ENCODE measurements at regions not wholly inside any gene's neighbourhood (a gene's known extent, or its start where the extent isn't known, plus 50 kb on each side); places are given as distances from the start of the nearest gene placed in this dataset.

DNA sequence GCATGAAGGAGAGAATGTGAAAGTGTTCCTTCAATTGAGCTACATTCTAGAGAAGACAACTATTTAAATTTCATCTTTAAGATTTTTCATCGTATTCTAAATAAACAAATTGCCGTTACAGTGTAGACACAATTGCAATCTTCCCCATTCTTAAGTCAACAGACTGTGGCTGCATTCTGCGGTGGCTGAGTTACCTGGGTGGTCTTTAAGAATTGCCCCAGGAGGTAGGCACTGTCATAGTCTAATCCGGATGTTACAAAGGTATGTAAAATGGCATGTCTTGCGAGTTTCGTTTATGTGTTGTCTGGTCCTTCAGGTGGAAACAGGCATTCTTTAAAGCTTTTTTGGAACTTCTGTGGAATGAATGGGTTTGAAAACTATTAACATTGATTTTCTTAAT lies 586.1 kb upstream of the PITX2 start (continued):
- TF ChIP-seq HCFC1 (IDR thresholded peaks at IDR 0.05; ENCODE audit: low read length) (no peak), ZNF207 (IDR thresholded peaks at IDR 0.05; ENCODE audit: borderline replicate concordance) (no peak), ZNF384 (IDR thresholded peaks at IDR 0.05; ENCODE audit: borderline replicate concordance, low read depth, low read length) (no peak), YY1 (IDR thresholded peaks at IDR 0.05; ENCODE audit: low read depth, low read length) (no peak), CHD1 (IDR thresholded peaks at IDR 0.05; ENCODE audit: low read depth, low read length) (no peak), SPI1 (IDR thresholded peaks at IDR 0.05; ENCODE audit: borderline replicate concordance, insufficient read depth, low read depth, low read length) (no peak)
- TF ChIP-seq, protein P1, sequence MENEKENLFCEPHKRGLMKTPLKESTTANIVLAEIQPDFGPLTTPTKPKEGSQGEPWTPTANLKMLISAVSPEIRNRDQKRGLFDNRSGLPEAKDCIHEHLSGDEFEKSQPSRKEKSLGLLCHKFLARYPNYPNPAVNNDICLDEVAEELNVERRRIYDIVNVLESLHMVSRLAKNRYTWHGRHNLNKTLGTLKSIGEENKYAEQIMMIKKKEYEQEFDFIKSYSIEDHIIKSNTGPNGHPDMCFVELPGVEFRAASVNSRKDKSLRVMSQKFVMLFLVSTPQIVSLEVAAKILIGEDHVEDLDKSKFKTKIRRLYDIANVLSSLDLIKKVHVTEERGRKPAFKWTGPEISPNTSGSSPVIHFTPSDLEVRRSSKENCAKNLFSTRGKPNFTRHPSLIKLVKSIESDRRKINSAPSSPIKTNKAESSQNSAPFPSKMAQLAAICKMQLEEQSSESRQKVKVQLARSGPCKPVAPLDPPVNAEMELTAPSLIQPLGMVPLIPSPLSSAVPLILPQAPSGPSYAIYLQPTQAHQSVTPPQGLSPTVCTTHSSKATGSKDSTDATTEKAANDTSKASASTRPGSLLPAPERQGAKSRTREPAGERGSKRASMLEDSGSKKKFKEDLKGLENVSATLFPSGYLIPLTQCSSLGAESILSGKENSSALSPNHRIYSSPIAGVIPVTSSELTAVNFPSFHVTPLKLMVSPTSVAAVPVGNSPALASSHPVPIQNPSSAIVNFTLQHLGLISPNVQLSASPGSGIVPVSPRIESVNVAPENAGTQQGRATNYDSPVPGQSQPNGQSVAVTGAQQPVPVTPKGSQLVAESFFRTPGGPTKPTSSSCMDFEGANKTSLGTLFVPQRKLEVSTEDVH (IDR thresholded peaks at IDR 0.05; ENCODE audit: low read depth, partially characterized antibody) = no peak

- no peak overlapping the region for H3K9ac ChIP-seq (ENCODE audit: control insufficient read depth, insufficient read depth, low read length)
- no TSS peak for BruUV-seq (replicated peaks)
- no peak overlapping the region for H3K4me3 ChIP-seq
- FAIRE-seq (no peak), ATAC-seq (no peak), DNase-seq (ENCODE audit: low read depth, low spot score) (no peak)
- ChIA-PET RAD21 (ENCODE audit: unreplicated experiment) (no interaction called here), POLR2A (no interaction called here), SMC1A (ENCODE audit: uncharacterized antibody, unreplicated experiment) (no interaction called here), CTCF (interaction anchor here (0.9 kb wide), 1 partner anchor 62 kb away, joined by 3 read pairs; no protein-coding TSS in a partner anchor)
- TF ChIP-seq STAT3 (IDR thresholded peaks at IDR 0.05; ENCODE audit: low read depth, low read length) (no peak), SMC3 (IDR thresholded peaks at IDR 0.05; ENCODE audit: borderline replicate concordance, low read length) (no peak), HDAC2 (IDR thresholded peaks at IDR 0.05) (no peak), ASH2L (IDR thresholded peaks at IDR 0.05; ENCODE audit: borderline replicate concordance, low read depth) (no peak), WRNIP1 (IDR thresholded peaks at IDR 0.05; ENCODE audit: borderline replicate concordance, low read depth, low read length) (no peak), TARDBP (IDR thresholded peaks at IDR 0.05; ENCODE audit: borderline replicate concordance) (no peak), NR2C1 (IDR thresholded peaks at IDR 0.05) (no peak), IKZF1 (conservative IDR thresholded peaks at IDR 0.05) (no peak), ZBTB33 (IDR thresholded peaks at IDR 0.05) (no peak), CHD1 (IDR thresholded peaks at IDR 0.05; ENCODE audit: low read depth, low read length) (no peak), ESRRA (IDR thresholded peaks at IDR 0.05; ENCODE audit: low read length) (no peak), TCF3 (IDR thresholded peaks at IDR 0.05; ENCODE audit: borderline replicate concordance, insufficient read depth, low read depth, low read length) (no peak)
- TF ChIP-seq, protein P2, sequence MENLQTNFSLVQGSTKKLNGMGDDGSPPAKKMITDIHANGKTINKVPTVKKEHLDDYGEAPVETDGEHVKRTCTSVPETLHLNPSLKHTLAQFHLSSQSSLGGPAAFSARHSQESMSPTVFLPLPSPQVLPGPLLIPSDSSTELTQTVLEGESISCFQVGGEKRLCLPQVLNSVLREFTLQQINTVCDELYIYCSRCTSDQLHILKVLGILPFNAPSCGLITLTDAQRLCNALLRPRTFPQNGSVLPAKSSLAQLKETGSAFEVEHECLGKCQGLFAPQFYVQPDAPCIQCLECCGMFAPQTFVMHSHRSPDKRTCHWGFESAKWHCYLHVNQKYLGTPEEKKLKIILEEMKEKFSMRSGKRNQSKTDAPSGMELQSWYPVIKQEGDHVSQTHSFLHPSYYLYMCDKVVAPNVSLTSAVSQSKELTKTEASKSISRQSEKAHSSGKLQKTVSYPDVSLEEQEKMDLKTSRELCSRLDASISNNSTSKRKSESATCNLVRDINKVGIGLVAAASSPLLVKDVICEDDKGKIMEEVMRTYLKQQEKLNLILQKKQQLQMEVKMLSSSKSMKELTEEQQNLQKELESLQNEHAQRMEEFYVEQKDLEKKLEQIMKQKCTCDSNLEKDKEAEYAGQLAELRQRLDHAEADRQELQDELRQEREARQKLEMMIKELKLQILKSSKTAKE (IDR thresholded peaks at IDR 0.05; ENCODE audit: low read depth, poor library complexity, severe bottlenecking) = no peak
- WGBS (ENCODE audit: insufficient coverage, insufficient replicate concordance, low lambda C conversion rate, missing lambda C conversion rate) = 14% methylated on average over 2 of the region's 2 CpGs
- H3K9me3 ChIP-seq (replicated peaks; ENCODE audit: control insufficient read depth, insufficient read depth, low read length) = no peaks in the 10 kb centered on the region
- intact Hi-C loops (cut with micrococcal nuclease; ENCODE audit: unreplicated experiment) (no loop called here), in situ Hi-C loops (cut with MboI) (no loop called here)
- H4K20me1 ChIP-seq (ENCODE audit: control insufficient read depth, insufficient read depth) = no peaks in the 10 kb centered on the region
- H3K4me2 ChIP-seq (ENCODE audit: control insufficient read depth, insufficient read depth) = no peak overlapping the region
- H3K79me2 ChIP-seq (ENCODE audit: control insufficient read depth, insufficient read depth, low read length) = no peaks in the 10 kb centered on the region
- H3K27ac ChIP-seq (ENCODE audit: control insufficient read depth, insufficient read depth) = no peak overlapping the region
- H2AFZ ChIP-seq (ENCODE audit: control insufficient read depth, low read depth, low read length) = no peak overlapping the region
- H3K27me3 ChIP-seq (replicated peaks in 1 of 2; ENCODE audit: control insufficient read depth in 2 of 2, insufficient read depth in 2 of 2, low read length in 1 of 2) = no peaks in the 10 kb centered on the region
- no peaks in the 10 kb centered on the region for H3K4me1 ChIP-seq (ENCODE audit: control insufficient read depth, insufficient read depth, low read length)
- no peaks in the 10 kb centered on the region for H3K36me3 ChIP-seq (ENCODE audit: control insufficient read depth in 2 of 2, insufficient read depth in 2 of 2, low read length in 1 of 2)
These were observed 586.8 kb upstream of the PITX2 start for GRCh38 chr4:111209706-111210105.
